NCI-H2196 treated with DMSO at 0.1 percent for 48 hours (cell line): ENCODE measurements at regions not wholly inside any gene's neighbourhood (a gene's known extent, or its start where the extent isn't known, plus 50 kb on each side); places are given as distances from the start of the nearest gene placed in this dataset.
"Not testable (repeated sequence)": the region's sequence is repeated elsewhere in the genome, so short reads cannot be mapped to it uniquely, and the experiment has no call there.

Experiments used
- DNase-seq: peaks from one replicate; lab custom pipeline; 2025; ENCODE audit not compliant: unreplicated experiment; lab: John Stamatoyannopoulos, UW

- DNase-seq, result no peak
These were observed 378.9 kb downstream of the PREX1 start for GRCh38 chr20:48448666-48449600.

DNA sequence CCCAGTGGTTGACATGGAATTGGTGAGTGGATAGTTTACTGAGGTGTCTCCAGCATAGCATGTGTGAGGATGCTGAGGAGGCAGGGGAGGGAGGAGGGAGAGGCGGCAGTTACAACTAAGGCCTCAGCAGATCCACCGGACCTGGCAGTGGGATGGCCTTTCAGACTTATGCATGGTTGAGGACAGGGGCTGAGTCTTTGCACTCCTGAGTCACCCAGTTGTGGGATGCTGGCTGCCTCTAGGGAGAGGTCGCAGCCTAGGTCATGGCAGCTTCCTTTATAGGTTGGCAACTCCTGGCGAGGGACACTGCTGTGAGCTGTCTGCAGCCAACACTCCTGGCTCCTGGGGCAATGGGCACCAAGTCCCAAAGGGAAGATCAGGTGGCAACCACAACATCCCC is 380.3 kb downstream of the PREX1 start:
- no peak for DNase-seq

- DNase-seq, result no peak
These were observed 382.0 kb downstream of the PREX1 start for GRCh38 chr20:48445827-48446226.

DNA sequence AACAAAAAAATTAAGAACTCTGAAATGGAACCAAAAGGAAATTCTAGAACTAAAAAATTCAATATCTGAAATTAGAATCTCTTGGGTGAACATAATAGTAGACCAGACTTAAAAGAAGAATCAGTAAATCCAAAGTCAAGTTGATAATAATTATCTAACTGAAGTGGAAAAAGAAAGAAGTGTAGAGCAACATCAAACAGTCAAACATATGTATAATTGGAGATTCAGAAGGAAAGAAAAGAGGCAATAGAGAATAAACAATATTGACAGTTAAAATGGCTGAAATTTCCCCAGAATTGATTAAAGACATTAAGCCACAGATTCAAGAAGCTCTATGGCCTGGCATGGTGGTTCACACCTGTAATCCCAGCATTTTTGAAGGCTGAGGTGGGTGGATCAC is 383.6 kb downstream of the PREX1 start:
- no peak for DNase-seq

- DNase-seq, result no peak
These were observed 386.9 kb downstream of the PREX1 start for GRCh38 chr20:48440916-48441315.

DNA sequence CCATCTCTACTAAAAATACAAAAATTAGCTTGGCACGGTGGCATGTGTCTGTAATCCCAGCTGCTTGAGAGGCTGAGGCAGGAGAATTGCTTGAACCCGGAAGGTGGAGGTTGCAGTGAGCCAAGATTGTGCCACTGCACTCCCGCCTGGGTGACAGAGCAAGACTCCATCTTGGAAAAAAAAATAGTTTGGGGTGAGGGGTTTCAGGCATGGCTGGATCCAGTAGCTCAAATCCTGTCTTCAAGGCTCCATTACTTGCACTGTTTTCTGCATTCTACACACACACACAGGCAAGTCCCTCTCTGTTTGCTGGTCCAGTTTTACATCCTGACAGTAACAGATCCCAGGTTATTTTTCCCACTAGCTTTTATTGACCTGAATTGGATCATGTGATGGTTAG is 387.5 kb downstream of the PREX1 start:
- DNase-seq, result not testable (repeated sequence)

DNA sequence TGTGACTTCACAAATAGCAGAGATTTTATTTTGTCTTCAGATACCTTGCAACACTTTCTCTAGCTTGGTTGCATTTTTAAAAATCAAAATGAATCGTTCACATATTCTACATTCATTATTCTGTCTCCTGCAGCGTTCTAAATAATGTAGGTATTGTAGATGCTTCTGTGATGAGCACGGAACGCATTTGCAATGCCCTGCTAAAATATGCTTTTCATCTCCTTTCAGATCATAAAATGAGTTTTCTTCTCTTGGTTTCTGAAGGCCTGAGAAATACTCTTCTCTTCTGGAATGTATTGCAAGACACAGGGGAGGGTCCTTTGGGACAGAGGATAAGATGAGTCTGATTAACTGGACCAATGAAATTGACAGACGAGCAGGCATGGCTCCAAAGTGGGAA is 390.7 kb downstream of the PREX1 start:
- no peak for DNase-seq

DNA sequence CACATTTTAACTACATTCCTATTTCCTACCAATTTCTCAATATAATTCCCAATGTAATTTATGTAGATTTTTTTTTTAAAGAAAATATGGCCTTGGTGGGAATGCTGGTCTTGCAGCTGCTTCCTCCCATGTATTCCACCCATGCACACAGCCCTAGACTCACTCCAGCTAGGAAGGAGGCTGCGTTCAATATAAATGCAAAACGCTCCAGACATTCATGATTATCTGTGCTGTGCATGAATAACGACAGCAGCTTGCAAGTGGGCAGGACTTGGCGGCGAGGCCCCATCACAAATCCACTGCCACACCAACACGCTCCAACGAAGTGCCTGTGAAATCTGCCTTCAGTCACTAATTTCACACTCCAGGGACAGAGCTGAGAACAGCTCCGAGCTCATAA is 391.2 kb downstream of the PREX1 start:
- DNase-seq, result not testable (repeated sequence)

GRCh38 chr20:48433178-48433577 is 394.6 kb downstream of the PREX1 start:
- DNase-seq, result no peak

DNA sequence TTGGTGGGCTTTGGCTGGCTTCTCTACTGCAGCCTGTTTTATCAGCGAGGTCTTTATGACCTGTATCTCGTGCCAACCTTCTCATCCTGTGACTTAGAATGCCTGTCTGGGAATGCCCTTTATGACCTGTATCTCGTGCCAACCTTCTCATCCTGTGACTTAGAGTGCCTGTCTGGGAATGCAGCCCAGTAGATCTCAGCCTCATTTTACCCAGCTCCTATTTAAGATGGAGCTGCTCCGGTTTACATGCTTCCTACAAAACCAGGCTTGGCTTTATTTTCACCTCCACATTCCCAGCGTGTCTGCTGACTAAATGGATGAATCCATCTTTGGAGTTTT is 395.3 kb downstream of the PREX1 start:
- no peak for DNase-seq

GRCh38 chr20:48431653-48432493 is 395.9 kb downstream of the PREX1 start:
- no peak for DNase-seq

GRCh38 chr20:48426630-48427029 is 401.2 kb downstream of the PREX1 start:
- DNase-seq, result no peak

DNA sequence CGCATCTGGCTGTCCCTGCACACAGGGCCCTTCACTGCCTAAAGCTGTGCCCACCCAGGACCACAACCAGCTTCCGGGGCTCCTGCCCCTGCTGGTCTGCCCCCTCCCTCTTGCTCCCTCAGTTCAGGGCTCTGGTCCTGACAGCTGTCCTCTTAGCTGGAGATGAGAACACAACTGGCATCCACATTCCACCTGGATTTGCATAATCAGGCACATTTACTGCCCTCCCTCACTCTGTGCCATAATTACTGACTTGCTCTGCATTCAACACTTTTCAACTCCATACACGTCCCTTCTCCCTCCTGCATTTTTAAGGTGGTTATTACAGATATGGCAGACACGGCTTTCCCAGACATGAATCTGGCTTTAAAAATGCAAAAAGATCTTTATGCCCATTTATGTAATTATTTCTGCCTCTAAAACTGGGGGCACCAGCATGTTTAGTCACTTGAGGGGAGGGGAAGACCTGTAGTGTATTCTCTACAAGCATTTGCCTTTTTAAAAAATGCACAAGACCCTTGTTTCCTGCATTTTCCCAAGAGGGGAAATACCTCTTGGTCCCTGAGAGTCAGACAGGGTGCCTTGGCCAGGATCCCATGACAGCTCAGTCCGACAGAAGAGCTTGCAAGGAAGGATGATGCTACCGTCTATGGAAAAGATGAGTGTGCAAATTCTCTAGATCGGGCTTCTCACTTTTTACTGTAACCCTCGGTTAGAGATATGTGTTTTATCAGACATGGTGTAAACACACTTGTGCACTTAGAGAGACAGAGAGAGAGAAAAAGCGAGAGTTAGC is 401.8 kb downstream of the PREX1 start:
- no peak for DNase-seq

- DNase-seq, result no peak
These were observed 402.5 kb downstream of the PREX1 start for GRCh38 chr20:48425321-48425720.

GRCh38 chr20:48422242-48422960 is 405.4 kb downstream of the PREX1 start:
- DNase-seq, result no peak

- DNase-seq, result no peak
These were observed 406.3 kb downstream of the PREX1 start for GRCh38 chr20:48421547-48421946.

DNA sequence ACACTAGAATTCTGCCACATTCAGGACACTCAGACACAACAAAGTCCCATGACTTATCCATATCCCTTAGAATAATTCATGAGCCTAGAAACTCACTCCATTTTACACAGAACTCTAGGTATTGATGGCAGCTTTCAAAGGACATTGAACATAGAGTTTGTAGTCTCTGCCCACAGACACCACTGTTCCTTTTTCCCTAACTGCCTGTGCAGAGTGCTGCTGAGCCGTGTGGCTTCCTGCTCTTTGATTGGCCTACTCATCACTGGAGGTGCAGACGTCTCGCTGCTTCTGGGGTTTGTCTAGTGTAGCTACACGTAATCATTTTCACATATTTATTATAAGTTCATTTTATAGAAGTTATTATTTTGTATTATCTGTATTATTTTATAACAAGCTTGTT is 407.6 kb downstream of the PREX1 start:
- DNase-seq, result no peak

DNA sequence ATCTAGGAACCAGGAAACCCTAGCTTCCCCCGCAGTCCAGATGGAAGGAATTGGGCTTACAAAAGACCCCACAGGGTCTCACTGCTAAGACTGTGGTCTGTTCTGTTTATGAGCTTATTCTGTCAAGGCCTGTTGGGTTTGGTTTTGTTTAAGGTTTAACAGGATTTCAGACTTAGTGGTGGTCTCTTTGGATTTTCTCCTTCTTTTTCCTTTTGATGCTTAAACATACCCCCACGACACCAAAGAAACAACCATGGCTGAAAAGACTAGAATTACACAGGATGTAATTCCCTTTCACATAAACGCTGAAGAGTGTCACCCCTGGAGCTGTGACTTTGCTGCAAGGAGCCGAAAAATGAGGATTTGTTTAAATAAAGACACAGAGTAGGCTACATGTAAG is 408.6 kb downstream of the PREX1 start:
- DNase-seq, result no peak

DNA sequence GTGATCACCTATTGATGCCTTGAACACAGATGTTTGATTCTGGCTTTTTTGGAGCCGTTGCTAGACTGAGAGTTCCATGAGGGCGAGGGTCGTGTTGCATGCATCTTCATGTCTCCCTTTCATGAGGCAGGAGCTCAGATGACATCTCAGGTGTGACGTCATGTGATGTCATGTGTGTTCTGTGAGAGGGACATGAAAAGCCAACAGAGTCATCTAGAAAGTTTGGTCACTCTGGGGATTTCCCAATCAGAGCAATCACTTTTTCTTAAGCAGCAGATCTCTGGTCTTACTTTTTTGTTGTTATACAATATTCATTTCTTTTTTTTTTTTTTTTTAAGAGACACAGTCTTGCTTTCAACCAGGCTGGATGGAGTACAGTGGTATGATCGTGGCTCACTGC is 411.8 kb downstream of the PREX1 start:
- DNase-seq, result no peak

- DNase-seq, result no peak
These were observed 413.0 kb downstream of the PREX1 start for GRCh38 chr20:48414786-48415185.
